WTC11 (cell line): ENCODE measurements at regions not wholly inside any gene's neighbourhood (a gene's known extent, or its start where the extent isn't known, plus 50 kb on each side); places are given as distances from the start of the nearest gene placed in this dataset.

Source experiments
- ATAC-seq: fragments of 200-7000 bp; cut with Tn5 transposase; 2 replicates; pipeline ENCODE4 v1.10.0; 2021; ENCODE audit warnings: mild to moderate bottlenecking, moderate library complexity
- CTCF ChIA-PET: fragments of 300-600 bp; sonication (Branson Sonifier 250); formaldehyde crosslinking; loops from one replicate; lab custom pipeline; 2021; ENCODE audit warnings: antibody characterized with exemption; lab: Charles Lee
- POLR2A ChIA-PET: fragments of 350-600 bp; sonication (Branson Sonifier 250); formaldehyde crosslinking; loops from one replicate; lab custom pipeline; 2021; ENCODE audit warnings: antibody characterized with exemption; lab: Charles Lee
- DNase-seq: peaks from one replicate; pipeline ENCODE4 v3.0.0; 2021; ENCODE audit warnings: low spot score
- H3K27ac Mint-ChIP-seq: 2 replicates; pipeline ENCODE4 v1.8.0; 2021; ENCODE audit warnings: mixed read lengths
- H3K27me3 Mint-ChIP-seq: 2 replicates; pipeline ENCODE4 v1.8.0; 2021; ENCODE audit warnings: low read depth, mild to moderate bottlenecking, moderate library complexity, mixed read lengths
- H3K36me3 Mint-ChIP-seq: 2 replicates; pipeline ENCODE4 v1.8.0; 2021; ENCODE audit warnings: mixed read lengths
- H3K4me1 Mint-ChIP-seq: 2 replicates; pipeline ENCODE4 v1.8.0; 2022; ENCODE audit warnings: mixed read lengths
- H3K4me3 Mint-ChIP-seq: 2 replicates; pipeline ENCODE4 v1.8.0; 2021; ENCODE audit warnings: mild to moderate bottlenecking, moderate library complexity, mixed read lengths
- H3K9me3 Mint-ChIP-seq: 2 replicates; pipeline ENCODE4 v1.8.0; 2021; ENCODE audit warnings: mixed read lengths
- ATF6 ChIP-seq: sonication (generic); formaldehyde crosslinking; IDR thresholded peaks from 2 replicates; pipeline ENCODE4 v1.8.1; 2023; ENCODE audit warnings: mild to moderate bottlenecking, missing genetic modification reagents
- E2F1 ChIP-seq: sonication (generic); formaldehyde crosslinking; IDR thresholded peaks from 2 replicates; pipeline ENCODE4 v1.8.0; 2022; ENCODE audit warnings: mild to moderate bottlenecking, missing genetic modification reagents
- ELF4 ChIP-seq: sonication (generic); formaldehyde crosslinking; IDR thresholded peaks from 2 replicates; pipeline ENCODE4 v1.8.1; 2022; ENCODE audit warnings: low read depth, mild to moderate bottlenecking, moderate library complexity, missing genetic modification reagents
- ERG ChIP-seq: fragments of 250-450 bp; sonication (Bioruptor Pico); IDR thresholded peaks from 2 replicates; pipeline ENCODE4 v1.8.0; 2021; ENCODE audit warnings: mild to moderate bottlenecking
- FOXP1 ChIP-seq: sonication (generic); formaldehyde crosslinking; IDR thresholded peaks from 2 replicates; pipeline ENCODE4 v1.8.0; 2022; ENCODE audit warnings: missing genetic modification reagents, mild to moderate bottlenecking, moderate library complexity, borderline replicate concordance
- GABPB1 ChIP-seq: sonication (generic); formaldehyde crosslinking; IDR thresholded peaks from 2 replicates; pipeline ENCODE4 v1.8.1; 2023; ENCODE audit warnings: mild to moderate bottlenecking, missing genetic modification reagents
- GRHL2 ChIP-seq: fragments of 250-450 bp; sonication (Bioruptor Pico); IDR thresholded peaks from 2 replicates; pipeline ENCODE4 v1.8.0; 2022; ENCODE audit warnings: mild to moderate bottlenecking, moderate library complexity; ENCODE audit not compliant: insufficient replicate concordance, severe bottlenecking
- HMGA2 ChIP-seq: fragments of 250-450 bp; sonication (Bioruptor Pico); IDR thresholded peaks from 2 replicates; pipeline ENCODE4 v1.4.0; 2021; ENCODE audit warnings: mild to moderate bottlenecking, moderate library complexity
- IRF2 ChIP-seq: sonication (generic); formaldehyde crosslinking; IDR thresholded peaks from 2 replicates; pipeline ENCODE4 v1.8.0; 2022; ENCODE audit warnings: low read depth, missing genetic modification reagents, borderline replicate concordance
- MXD4 ChIP-seq: fragments of 250-450 bp; sonication (Bioruptor Pico); IDR thresholded peaks from 2 replicates; pipeline ENCODE4 v1.8.0; 2021; ENCODE audit warnings: mild to moderate bottlenecking, moderate library complexity, borderline replicate concordance
- NR2C2 ChIP-seq: sonication (generic); formaldehyde crosslinking; IDR thresholded peaks from 2 replicates; pipeline ENCODE4 v1.8.0; 2022; ENCODE audit warnings: mild to moderate bottlenecking, missing genetic modification reagents
- OVOL2 ChIP-seq: fragments of 250-450 bp; sonication (Bioruptor Pico); IDR thresholded peaks from 2 replicates; pipeline ENCODE4 v1.9.0; 2021; ENCODE audit warnings: mild to moderate bottlenecking, borderline replicate concordance
- PREB ChIP-seq: sonication (generic); formaldehyde crosslinking; IDR thresholded peaks from 2 replicates; pipeline ENCODE4 v1.8.1; 2022; ENCODE audit warnings: mild to moderate bottlenecking, missing genetic modification reagents, moderate library complexity, borderline replicate concordance
- PRRX2 ChIP-seq: fragments of 250-450 bp; sonication (Bioruptor Pico); IDR thresholded peaks from 2 replicates; pipeline ENCODE4 v1.8.0; 2021; ENCODE audit warnings: mild to moderate bottlenecking
- RORB ChIP-seq: fragments of 250-450 bp; sonication (Bioruptor Pico); IDR thresholded peaks from 2 replicates; pipeline ENCODE4 v1.9.0; 2021; ENCODE audit warnings: mild to moderate bottlenecking
- SP1 ChIP-seq: sonication (generic); formaldehyde crosslinking; conservative IDR thresholded peaks from 2 replicates; pipeline ENCODE4 v1.8.1; 2022; ENCODE audit warnings: missing genetic modification reagents
- USF1 ChIP-seq: sonication (generic); formaldehyde crosslinking; IDR thresholded peaks from 2 replicates; pipeline ENCODE4 v1.8.0; 2022; ENCODE audit warnings: mild to moderate bottlenecking, missing genetic modification reagents
- ZNF232 ChIP-seq: sonication (generic); formaldehyde crosslinking; IDR thresholded peaks from 2 replicates; pipeline ENCODE4 v1.8.0; 2022; ENCODE audit warnings: mild to moderate bottlenecking, missing genetic modification reagents
- ZSCAN18 ChIP-seq: fragments of 250-450 bp; sonication (Bioruptor Pico); IDR thresholded peaks from 2 replicates; pipeline ENCODE4 v2.1.2; 2022; ENCODE audit warnings: mild to moderate bottlenecking, moderate library complexity

GRCh38 chr2:51791496-51791895 lies 759.6 kb upstream of the NRXN1 start:
- DNase-seq (no peak), ATAC-seq (no peak)
- ChIA-PET CTCF (no interaction called here), POLR2A (no interaction called here)
- Mint-ChIP-seq H3K4me1 (peaks cover 16% of the 10 kb centered on the region), H3K9me3 (peaks cover 16% of the 10 kb centered on the region), H3K36me3 (peaks cover 3% of the 10 kb centered on the region; the same call in 1 of the 2 replicates), H3K4me3 (no peak overlapping the region), H3K27me3 (no peaks in the 10 kb centered on the region), H3K27ac (no peak overlapping the region)
- no peak for TF ChIP-seq PRRX2 (CRISPR knock-in tag)
- TF ChIP-seq MXD4: no peak
- TF ChIP-seq IRF2 (CRISPR knock-in tag): no peak
- TF ChIP-seq RORB: no peak
- TF ChIP-seq ELF4 (CRISPR knock-in tag): no peak
- no peak for TF ChIP-seq E2F1 (CRISPR knock-in tag)
- TF ChIP-seq ZSCAN18 (CRISPR knock-in tag): no peak
- TF ChIP-seq ATF6 (CRISPR knock-in tag): no peak
- no peak for TF ChIP-seq GRHL2
- no peak for TF ChIP-seq PREB (CRISPR knock-in tag)
- no peak for TF ChIP-seq HMGA2 (CRISPR knock-in tag)
- no peak for TF ChIP-seq USF1 (CRISPR knock-in tag)

GRCh38 chr2:51790854-51791253 lies 758.9 kb upstream of the NRXN1 start:
- TF ChIP-seq ERG (CRISPR knock-in tag) (no peak), NR2C2 (CRISPR knock-in tag) (no peak), OVOL2 (CRISPR knock-in tag) (no peak), SP1 (CRISPR knock-in tag) (no peak)
- TF ChIP-seq, all 79 proteins: peak for 0
- ATAC-seq: no peak
- H3K4me1 Mint-ChIP-seq: peaks cover 15% of the 10 kb centered on the region
- H3K4me3 Mint-ChIP-seq: no peak overlapping the region
- CTCF ChIA-PET: no interaction called here
- no peak for DNase-seq
- peaks cover 3% of the 10 kb centered on the region; the same call in 1 of the 2 replicates for H3K36me3 Mint-ChIP-seq
- H3K27me3 Mint-ChIP-seq: no peaks in the 10 kb centered on the region
- POLR2A ChIA-PET: no interaction called here
- H3K9me3 Mint-ChIP-seq: peaks cover 16% of the 10 kb centered on the region
- no peak overlapping the region for H3K27ac Mint-ChIP-seq

GRCh38 chr2:51789918-51790317 lies 758.0 kb upstream of the NRXN1 start:
- no peaks in the 10 kb centered on the region for H3K27me3 Mint-ChIP-seq
- ChIA-PET CTCF (no interaction called here), POLR2A (no interaction called here)
- no peak overlapping the region for H3K4me3 Mint-ChIP-seq
- H3K27ac Mint-ChIP-seq: no peak overlapping the region
- ATAC-seq: no peak
- TF ChIP-seq GABPB1 (CRISPR knock-in tag) (no peak), FOXP1 (CRISPR knock-in tag) (no peak), ZNF232 (CRISPR knock-in tag) (no peak)
- H3K4me1 Mint-ChIP-seq: peaks cover 10% of the 10 kb centered on the region
- DNase-seq: no peak
- peaks cover 16% of the 10 kb centered on the region for H3K9me3 Mint-ChIP-seq
- peaks cover 3% of the 10 kb centered on the region; the same call in 1 of the 2 replicates for H3K36me3 Mint-ChIP-seq
